Suppressor macrophage (primary cell): ENCODE measurements at regions not wholly inside any gene's neighbourhood (a gene's known extent, or its start where the extent isn't known, plus 50 kb on each side); places are given as distances from the start of the nearest gene placed in this dataset.

Experiments
- DNase-seq, 4 experiments: peaks; one replicate each; pipeline ENCODE4 v3.0.0-alpha.2; 2020 to 2022

- no peak for DNase-seq
These were observed 1092.0 kb upstream of the MAP3K7 start for GRCh38 chr6:91678679-91679446.

GRCh38 chr6:91672201-91672600 is 1085.3 kb upstream of the MAP3K7 start:
- DNase-seq = no peak

GRCh38 chr6:91669871-91670268 is 1083.0 kb upstream of the MAP3K7 start:
- DNase-seq = no peak

- DNase-seq = no peak
These were observed 1082.4 kb upstream of the MAP3K7 start for GRCh38 chr6:91669154-91669870.

DNA sequence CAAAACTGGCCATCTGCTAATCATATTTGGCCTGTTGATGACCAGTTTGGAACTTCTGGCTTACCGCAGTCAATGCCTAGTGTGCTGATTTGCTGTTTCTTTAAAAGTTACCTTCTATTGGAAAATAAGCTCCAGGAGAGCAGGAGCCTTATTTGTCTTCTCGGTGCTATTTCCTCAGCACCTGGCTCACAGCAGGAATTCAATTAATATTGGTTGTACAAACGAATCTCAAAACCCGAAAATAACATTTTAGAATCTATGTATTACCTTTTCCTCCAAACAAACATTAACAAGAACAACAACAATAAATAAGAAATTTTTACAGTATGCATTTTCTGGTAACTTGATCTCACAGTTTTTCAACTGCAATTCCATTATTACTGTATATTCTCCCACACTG is 1080.7 kb upstream of the MAP3K7 start:
- no peak for DNase-seq

GRCh38 chr6:91664327-91664959 is 1077.6 kb upstream of the MAP3K7 start:
- DNase-seq = no peak

DNA sequence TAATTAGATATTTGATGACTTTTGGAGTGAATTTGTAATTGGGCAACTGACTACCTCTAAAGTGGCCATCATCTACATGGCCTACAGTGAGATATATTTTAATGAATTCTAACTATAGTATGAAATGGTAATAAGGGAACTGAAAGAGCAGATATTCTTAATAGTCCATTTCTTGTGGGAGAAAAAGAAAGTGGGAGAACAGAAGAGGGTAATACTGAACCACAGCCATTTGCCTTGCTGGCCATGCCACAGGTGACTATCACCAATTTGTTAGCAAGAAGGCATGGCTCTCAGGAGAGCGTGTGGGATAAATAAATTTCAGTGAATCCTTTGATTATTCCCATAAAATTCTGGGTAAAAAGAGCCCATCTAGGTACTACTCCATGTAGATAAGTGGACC is 1074.0 kb upstream of the MAP3K7 start:
- no peak for DNase-seq

DNA sequence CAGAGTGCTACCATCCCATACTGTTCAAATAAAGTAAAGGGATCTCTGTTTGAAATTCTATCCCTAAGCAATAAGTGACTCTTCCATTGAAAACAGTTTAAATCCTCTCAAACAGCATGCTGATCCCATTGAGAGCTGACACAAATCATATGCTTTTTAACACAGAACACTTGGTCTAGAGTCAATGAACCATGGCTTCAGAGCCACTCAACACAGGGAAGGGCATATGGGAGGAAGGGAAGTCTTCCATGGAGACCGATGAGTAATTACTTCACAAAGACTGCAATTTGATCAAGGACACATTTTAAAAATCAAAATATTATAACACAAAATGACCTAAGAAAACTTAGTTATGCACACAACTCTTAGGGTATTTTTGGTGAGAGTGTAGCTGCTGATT is 1073.0 kb upstream of the MAP3K7 start:
- DNase-seq = no peak

GRCh38 chr6:91654793-91655192 is 1067.9 kb upstream of the MAP3K7 start:
- no peak for DNase-seq

DNA sequence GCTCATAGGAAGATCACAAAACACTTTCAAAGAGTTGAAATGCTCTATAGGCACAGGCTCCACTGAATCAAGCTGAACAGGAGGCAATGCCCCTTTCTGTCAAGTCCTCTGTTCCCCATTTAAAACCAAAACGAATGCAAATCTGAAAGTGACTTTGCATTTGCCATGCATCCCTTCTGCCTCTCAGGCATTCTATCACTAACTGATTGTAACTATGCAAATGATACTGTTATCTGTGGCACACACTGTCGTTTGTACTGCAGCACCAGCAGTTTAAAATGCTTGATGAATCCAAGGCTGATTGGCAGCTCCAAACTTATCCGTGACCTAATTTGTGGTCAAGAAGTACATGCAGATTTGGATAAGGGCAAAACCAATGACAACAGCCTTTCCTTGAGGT is 1067.5 kb upstream of the MAP3K7 start:
- DNase-seq = no peak

DNA sequence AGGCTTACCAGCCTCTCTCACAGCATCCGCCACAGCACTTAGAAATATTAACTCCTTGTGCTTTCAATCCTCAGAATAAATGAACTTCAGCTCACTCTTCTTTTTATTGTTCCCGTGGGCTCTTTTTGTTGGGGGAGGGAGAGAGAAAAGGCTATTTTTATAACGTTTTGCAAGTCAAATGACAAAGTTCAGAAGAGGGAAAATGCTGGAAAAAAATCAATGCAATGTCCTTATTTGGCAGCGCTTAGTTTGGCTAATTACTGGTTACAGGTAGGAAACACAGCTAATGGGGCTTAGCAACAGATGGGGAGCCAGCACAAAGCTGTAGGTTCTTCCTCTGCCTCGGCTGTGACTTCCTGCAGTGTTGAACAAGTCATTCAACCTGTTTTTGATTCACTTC is 1067.0 kb upstream of the MAP3K7 start:
- no peak for DNase-seq

DNA sequence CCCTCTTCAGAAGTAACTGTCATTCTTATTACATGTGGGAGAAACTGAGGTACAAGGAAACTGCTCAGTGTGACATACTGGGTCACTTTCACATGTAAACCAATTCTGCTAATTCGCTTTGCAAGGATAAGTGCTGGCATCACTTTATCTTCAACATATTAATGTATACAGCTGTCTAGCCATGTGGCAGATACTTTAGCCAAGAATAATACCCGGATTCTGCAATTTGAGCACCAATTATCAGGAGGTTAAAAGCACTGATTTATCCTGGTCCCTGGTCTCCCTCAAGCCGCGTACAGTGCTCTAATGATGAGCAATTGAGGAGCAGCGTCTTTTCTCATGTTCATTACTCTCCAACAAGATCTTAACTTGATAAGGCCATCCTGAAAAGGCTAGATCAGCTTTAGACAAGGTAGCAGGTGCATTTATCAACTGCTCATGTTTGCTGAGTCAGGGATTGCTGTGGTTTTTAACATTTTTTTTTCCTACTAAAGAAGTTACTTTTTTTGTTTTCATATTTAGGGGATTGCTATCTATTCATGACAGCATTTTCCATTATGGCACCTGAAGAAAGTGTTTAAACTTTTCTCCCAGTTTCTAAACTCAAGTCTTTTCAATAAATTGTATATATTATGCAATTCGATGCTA is 1066.3 kb upstream of the MAP3K7 start:
- DNase-seq = no peak

DNA sequence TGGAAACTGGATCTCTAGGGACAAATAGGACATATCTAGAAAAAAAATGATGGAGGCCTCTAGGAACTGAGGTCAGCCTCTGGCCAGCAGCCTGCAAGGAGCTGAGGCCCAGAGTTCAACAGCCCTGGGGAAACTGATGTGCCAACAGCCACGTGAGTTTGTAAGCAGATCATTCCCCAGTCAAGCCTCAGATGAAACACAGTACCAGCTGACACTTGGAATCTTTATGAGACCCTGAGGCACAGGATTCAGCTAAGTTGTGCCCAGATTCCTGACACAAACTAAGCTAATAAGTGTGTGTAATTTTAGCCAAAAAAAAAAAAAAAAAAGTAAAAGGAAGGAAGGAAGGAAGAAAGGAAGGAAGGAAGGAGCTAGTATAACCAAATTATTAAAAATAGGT is 1059.8 kb upstream of the MAP3K7 start:
- no peak for DNase-seq

DNA sequence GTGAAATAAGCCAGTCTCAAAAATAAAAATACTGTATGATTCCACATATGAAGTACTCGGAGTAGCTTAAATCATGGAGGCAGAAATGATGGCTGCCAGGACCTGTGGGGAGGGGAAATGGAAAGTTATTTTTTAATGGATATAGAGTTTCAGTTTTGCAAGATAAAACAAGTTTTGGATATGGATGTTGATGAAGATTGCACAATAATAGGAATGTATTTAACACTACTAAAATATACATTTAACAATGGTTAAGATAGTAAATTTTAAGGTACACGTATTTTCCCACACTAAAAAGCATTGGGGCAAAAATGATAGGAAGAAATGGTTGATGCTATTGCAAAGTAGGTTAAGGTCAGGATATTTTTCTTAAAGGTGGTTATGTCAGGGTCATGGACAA is 1058.9 kb upstream of the MAP3K7 start:
- DNase-seq = no peak

DNA sequence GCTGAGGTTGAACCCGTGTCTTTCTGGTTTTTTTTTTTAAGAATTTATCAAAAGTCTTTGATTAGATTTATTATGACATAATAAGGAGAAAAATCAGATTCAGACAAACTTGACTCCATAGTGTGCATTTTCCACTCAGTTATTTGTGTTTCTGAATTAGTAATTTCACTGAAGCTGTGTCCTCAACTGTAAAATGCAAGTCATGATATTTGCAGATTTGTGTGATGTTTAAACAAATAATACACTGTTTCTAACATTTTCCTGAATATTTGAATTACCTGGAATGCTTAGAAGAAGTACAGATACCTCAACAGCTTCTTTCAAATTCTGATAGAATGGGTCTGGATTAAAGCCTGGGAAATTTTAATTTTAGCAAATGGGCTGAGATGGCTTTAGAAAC is 1050.3 kb upstream of the MAP3K7 start:
- no peak for DNase-seq

- DNase-seq = no peak
These were observed 1047.9 kb upstream of the MAP3K7 start for GRCh38 chr6:91634791-91635190.

GRCh38 chr6:91633374-91634111 is 1046.7 kb upstream of the MAP3K7 start:
- no peak for DNase-seq

DNA sequence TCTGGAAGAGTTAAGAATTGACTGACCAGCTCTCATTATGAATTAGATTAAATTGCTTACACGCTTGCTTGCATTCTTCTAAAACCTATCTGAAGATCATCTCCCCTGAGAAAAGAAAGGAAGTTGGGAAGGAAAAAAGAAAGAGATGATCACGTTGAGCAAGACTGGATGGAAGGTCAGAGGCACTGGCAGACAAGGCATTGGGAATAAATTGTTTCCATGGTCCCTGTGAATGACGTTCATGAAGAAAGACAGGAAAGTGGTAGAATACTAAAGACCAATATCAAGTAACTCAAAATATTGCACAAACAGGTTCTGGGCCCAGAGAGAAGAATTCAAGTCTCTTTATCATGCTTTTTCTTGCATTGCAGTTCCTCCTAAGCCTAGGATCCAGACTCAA is 1045.4 kb upstream of the MAP3K7 start:
- DNase-seq = no peak

DNA sequence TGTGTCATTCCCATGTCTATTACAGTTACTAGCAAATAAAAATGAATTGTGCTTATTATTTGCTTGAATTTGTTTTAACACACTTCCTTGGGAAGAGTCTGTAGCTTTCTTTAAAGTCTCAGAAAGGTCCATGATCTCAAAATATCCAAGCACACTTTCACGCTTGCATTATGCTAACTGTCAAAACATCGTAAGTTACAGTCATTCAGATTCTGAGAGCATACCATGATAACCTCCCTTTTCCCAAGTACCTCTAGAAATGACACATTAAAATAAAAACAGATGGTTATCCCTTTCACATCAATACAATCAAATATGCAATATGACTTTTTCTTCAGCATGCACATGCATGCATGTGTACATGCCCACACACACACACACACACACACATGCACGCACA is 1044.4 kb upstream of the MAP3K7 start:
- no peak for DNase-seq

GRCh38 chr6:91626911-91627310 is 1040.0 kb upstream of the MAP3K7 start:
- no peak for DNase-seq

- no peak for DNase-seq
These were observed 1026.6 kb upstream of the MAP3K7 start for GRCh38 chr6:91613481-91613880.

DNA sequence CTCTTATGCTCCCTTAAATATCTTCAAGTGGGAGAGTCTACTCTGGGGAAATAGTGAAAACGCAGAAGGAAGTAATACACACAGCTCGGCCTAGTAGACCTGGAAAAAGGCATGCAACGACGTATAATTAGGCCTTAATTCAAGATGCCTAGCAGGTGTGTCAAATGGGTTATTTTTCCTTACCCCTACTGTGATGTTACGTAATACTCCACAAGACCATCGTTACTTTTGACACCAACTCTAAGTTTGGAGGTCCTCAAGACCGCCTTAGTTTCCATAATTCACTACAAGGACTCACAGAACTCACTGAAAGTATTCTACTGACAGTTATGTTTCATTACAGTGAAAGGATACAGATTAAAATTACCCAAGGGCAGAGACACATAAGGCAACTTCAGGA is 1024.3 kb upstream of the MAP3K7 start:
- DNase-seq = no peak

DNA sequence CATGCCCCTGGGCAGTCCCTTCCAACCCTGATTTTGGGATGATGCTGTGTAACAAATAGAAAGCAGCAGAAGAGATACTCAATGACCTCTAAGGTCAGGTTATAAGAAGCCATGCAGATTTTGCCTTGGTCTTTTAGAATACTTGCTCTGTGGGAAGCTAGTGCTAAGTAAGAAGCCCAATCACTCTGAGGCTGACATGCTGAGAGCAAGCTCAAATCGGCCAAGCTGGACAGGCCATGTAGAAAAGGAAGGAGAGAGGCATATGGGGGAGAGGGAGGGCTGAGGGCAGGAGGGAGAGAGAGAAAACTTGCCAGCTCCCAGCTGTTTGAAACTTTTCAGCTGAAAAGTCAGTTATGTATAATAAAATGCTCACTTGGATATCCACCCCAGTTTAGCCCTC is 1021.6 kb upstream of the MAP3K7 start:
- DNase-seq = no peak
